ENCODE measurements at regions not wholly inside any gene's neighbourhood (a gene's known extent, or its start where the extent isn't known, plus 50 kb on each side); places are given as distances from the start of the nearest gene placed in this dataset.

- H3K36me3 Mint-ChIP-seq, result no peaks in the 10 kb centered on the region
- Histone ChIP-seq H3K36me3 (replicated peaks in 1 of 2; ENCODE audit: control insufficient read depth in 1 of 2, insufficient read depth in 2 of 2, low read length in 2 of 2) (no peaks in the 10 kb centered on the region), H3K4me1 (ENCODE audit: control insufficient read depth in 1 of 2, insufficient read depth in 2 of 2, low read length in 2 of 2) (no peaks in the 10 kb centered on the region), H2AFZ (ENCODE audit: insufficient read depth, low read depth, low read length, poor library complexity, severe bottlenecking) (no peak overlapping the region), H3K4me3 (replicated peaks in 1 of 3; ENCODE audit: low read depth in 2 of 3, low read length in 3 of 3) (no peak overlapping the region), H3K9me3 (replicated peaks in 1 of 2; ENCODE audit: control insufficient read depth in 1 of 2, insufficient read depth in 1 of 2, low read length in 2 of 2) (peaks cover 0 to 3% of the 10 kb centered on the region in 2 donors), H3K4me2 (replicated peaks; ENCODE audit: extremely low read depth, low read length, poor library complexity, severe bottlenecking) (no peak overlapping the region), H3K27me3 (ENCODE audit: control insufficient read depth in 2 of 2, insufficient read depth in 2 of 2, low read length in 2 of 2) (no peaks in the 10 kb centered on the region), H3K27ac (ENCODE audit: low read depth in 1 of 2, low read length in 2 of 2) (no peak overlapping the region), H4K20me1 (ENCODE audit: insufficient read depth, low read length) (no peaks in the 10 kb centered on the region), H3K79me2 (ENCODE audit: insufficient read depth, low read length) (no peaks in the 10 kb centered on the region), H3K9ac (ENCODE audit: insufficient read depth, low read length, poor library complexity, severe bottlenecking) (no peak overlapping the region)
- no peaks in the 10 kb centered on the region for H3K4me1 Mint-ChIP-seq
- DNase-seq, result no peak
- H3K27me3 Mint-ChIP-seq (ENCODE audit: low read depth in 3 of 3), result peaks cover 0 to 4% (median 3%) of the 10 kb centered on the region in 3 donors
- TF ChIP-seq CTCF (IDR thresholded peaks at IDR 0.05), result no peak
- intact Hi-C loops (cut with micrococcal nuclease), result no loop called here
- peaks cover 0 to 6% (median 3%) of the 10 kb centered on the region in 7 donors for H3K9me3 Mint-ChIP-seq
- H3K27ac Mint-ChIP-seq, result no peak overlapping the region
- 57% methylated on average over 1 of the region's 8 CpGs for WGBS (ENCODE audit: insufficient coverage)
- H3K4me3 Mint-ChIP-seq, result no peak overlapping the region
These were observed 62.0 kb upstream of the IGSF21 start for GRCh38 chr1:18045621-18046020.

GRCh38 chr1:18047122-18047521 is 60.5 kb upstream of the IGSF21 start:
- no peaks in the 10 kb centered on the region for H3K79me2 ChIP-seq (ENCODE audit: insufficient read depth, low read length)
- H3K4me1 ChIP-seq (ENCODE audit: control insufficient read depth in 1 of 2, insufficient read depth in 2 of 2, low read length in 2 of 2), result no peaks in the 10 kb centered on the region
- H3K4me1 Mint-ChIP-seq, result no peaks in the 10 kb centered on the region
- no peak overlapping the region for H2AFZ ChIP-seq (ENCODE audit: insufficient read depth, low read depth, low read length, poor library complexity, severe bottlenecking)
- no peak for DNase-seq
- H3K27me3 Mint-ChIP-seq (ENCODE audit: low read depth in 3 of 3), result peaks cover 0 to 10% (median 4%) of the 10 kb centered on the region in 3 donors
- no peak overlapping the region for H3K4me3 Mint-ChIP-seq
- H3K4me3 ChIP-seq (replicated peaks in 1 of 3; ENCODE audit: low read depth in 2 of 3, low read length in 3 of 3), result no peak overlapping the region
- H3K4me2 ChIP-seq (replicated peaks; ENCODE audit: extremely low read depth, low read length, poor library complexity, severe bottlenecking), result no peak overlapping the region
- WGBS (ENCODE audit: insufficient coverage), result 100% methylated on average over 3 of the region's 3 CpGs
- no peaks in the 10 kb centered on the region for H4K20me1 ChIP-seq (ENCODE audit: insufficient read depth, low read length)
- H3K36me3 ChIP-seq (replicated peaks in 1 of 2; ENCODE audit: control insufficient read depth in 1 of 2, insufficient read depth in 2 of 2, low read length in 2 of 2), result no peaks in the 10 kb centered on the region
- H3K9me3 Mint-ChIP-seq, result peaks cover 0 to 6% (median 3%) of the 10 kb centered on the region in 7 donors
- no peak overlapping the region for H3K27ac Mint-ChIP-seq
- TF ChIP-seq CTCF (IDR thresholded peaks at IDR 0.05), result no peak
- H3K27ac ChIP-seq (ENCODE audit: low read depth in 1 of 2, low read length in 2 of 2), result no peak overlapping the region
- H3K27me3 ChIP-seq (ENCODE audit: control insufficient read depth in 2 of 2, insufficient read depth in 2 of 2, low read length in 2 of 2), result no peaks in the 10 kb centered on the region
- intact Hi-C loops (cut with micrococcal nuclease), result no loop called here
- H3K9me3 ChIP-seq (replicated peaks in 1 of 2; ENCODE audit: control insufficient read depth in 1 of 2, insufficient read depth in 1 of 2, low read length in 2 of 2), result peaks cover 0 to 3% of the 10 kb centered on the region in 2 donors
- no peaks in the 10 kb centered on the region for H3K36me3 Mint-ChIP-seq
- H3K9ac ChIP-seq (ENCODE audit: insufficient read depth, low read length, poor library complexity, severe bottlenecking), result no peak overlapping the region

Measured in CD14-positive monocyte (primary cell).